GM21723 (cell line): ENCODE measurements at regions not wholly inside any gene's neighbourhood (a gene's known extent, or its start where the extent isn't known, plus 50 kb on each side); places are given as distances from the start of the nearest gene placed in this dataset.

Experiments
- ATAC-seq: cut with Tn5 transposase; IDR thresholded peaks from one replicate; pipeline ENCODE4 v1.9.1; 2021; ENCODE audit warnings: mild to moderate bottlenecking, moderate library complexity; ENCODE audit not compliant: unreplicated experiment

DNA sequence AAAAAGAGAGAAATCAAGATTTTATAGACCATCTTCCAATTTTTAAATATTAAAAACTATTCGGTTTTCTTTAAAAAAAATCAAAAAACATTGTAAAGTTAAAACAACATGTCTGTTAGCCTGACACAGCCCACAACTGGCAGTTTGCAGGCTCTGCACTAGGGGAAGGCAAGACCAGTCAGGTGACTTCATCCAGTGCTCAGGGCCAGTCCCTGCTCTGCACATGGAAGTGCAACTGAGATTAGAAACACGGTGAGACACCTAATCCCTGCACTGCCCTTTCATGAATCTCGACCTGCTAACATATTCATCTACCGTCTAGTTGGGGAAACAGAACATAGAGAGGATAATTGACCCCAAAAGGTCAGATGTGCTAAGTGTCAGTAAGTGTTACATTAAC, 135.2 kb downstream of the BARD1 start:
- ATAC-seq: peak; percentile 49

DNA sequence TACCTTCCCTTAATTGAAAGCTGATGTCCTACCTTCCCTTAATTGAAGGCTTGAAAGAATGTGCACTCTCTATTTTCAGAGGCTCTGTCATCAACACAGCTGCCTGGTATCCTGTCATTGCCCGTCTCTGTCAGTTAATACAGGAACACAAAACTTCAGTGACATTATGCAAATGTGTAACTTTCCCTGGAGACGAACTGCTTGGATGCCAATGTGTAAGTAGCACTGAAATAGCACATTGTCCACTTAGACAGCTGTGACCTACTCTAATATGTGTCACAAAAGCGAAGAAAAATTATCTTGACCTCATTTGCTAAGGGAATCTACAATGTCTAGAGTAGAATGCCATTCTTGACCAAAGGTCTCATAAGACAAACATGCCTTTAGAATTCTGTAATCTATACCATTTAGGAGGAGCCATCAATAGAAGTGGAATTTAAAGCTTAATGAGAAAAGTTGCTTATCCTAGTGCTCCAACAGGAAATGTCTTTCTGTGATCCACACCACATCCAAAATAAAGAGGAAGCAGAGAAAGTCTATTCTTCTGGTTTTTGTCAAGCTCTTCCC, 138.1 kb downstream of the BARD1 start:
- no peak for ATAC-seq

DNA sequence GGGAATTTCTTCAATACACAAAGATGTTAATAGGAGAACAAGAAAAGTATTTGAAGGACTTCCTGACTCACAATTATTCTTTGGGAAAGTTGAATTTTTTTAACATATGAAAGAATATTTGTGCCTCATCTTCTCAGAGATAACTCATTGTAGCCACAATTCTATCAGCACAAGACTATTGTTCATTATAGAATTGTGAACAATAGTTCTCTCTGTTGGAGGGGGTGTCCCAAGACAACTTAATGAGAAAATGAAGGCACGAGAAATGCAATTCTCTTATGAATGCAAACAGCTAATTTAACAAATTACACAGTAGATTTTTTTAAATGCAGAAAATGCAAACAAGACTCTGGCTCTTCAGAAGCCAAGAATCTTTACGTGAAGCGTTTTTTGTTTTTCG, 157.0 kb downstream of the BARD1 start:
- no peak for ATAC-seq

DNA sequence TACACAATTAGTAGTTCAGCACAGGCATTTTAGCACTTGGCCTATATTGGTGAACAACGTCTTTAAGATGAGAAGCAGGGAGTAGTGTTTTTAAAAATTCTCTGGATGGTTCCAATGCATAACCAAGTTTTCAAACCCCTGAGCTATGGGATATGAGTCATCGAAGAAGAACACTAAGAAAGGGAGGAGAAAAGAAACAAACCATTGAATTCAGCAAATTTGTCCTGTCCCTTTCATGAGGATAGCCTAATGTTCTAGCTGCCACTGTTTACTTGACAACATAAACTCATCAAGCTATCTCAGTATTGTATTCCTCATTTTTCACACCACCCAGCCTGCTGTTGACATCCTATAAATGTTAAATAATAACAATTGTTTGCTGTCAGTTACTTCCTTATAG, 158.0 kb downstream of the BARD1 start:
- no peak for ATAC-seq

DNA sequence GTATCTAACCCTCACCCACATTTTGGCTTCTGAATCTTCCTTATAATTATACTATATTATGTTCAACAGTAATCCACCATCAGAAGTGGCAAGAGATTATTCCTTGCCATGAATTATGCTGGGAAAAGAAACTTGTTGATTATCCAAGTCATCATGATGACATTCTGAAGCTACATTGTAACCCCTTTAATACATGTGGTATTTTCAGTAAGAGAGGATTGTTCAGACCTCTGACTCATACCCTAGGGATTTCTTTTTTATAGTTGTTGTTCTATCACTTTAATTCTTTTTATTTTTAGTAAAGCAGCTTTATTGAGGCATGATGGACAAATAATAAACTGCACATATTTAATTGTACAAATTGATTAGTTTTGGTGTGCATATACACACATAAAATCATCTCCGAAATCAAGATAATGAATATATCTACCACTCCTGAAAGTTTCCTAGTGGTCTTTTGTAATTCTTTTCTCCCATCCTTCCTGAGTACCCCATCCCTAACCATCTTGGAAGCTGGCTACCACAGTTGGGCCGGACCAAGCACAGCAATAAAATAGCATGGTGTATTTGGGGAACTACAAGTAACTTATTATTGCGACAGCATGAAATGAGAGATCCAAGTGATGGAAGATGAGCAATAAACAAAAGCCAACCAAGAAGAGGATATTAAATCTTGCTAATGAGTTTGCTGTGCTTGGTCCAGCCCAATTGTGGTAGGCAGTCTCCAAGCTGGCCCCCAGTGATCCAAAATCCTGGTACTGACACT, 159.9 kb downstream of the BARD1 start:
- ATAC-seq: no peak

DNA sequence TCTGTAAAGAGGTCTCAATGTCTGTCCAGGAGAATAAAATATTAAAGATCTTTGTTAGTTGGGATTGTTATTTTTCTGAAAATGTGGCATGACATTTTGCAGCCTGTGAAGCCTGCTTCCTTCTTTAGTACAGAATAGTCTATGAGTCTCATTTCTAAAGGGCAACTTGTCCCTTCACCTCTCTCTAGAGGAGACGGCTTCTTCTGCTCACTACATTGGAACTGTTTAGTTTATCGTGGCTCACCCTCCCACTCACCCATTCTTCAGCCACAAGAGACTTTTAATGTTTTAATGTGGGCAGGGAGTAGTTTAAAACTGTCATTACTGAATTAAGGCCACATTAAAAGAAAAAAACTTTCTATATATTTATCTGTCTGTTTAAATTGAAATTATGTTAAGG, 161.0 kb downstream of the BARD1 start:
- ATAC-seq: no peak

DNA sequence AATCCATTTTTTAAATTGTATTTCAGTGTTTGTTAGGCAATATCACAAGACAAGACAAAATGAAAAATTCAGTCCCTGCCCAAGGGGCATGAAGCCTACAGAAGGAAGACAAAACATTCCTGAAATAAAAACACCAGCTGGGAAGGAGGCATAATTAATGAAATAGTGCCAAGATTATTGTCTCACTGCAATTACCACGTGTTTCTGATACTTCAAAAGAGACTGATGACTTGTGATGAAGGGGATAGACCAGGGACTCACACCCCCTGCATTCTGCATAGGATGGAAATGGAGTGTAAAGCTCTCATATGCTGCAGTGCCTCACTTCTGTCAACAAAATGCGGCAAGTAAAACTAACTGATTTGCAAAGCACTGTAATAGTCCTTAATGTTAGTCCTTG, 178.1 kb downstream of the BARD1 start:
- ATAC-seq: no peak

DNA sequence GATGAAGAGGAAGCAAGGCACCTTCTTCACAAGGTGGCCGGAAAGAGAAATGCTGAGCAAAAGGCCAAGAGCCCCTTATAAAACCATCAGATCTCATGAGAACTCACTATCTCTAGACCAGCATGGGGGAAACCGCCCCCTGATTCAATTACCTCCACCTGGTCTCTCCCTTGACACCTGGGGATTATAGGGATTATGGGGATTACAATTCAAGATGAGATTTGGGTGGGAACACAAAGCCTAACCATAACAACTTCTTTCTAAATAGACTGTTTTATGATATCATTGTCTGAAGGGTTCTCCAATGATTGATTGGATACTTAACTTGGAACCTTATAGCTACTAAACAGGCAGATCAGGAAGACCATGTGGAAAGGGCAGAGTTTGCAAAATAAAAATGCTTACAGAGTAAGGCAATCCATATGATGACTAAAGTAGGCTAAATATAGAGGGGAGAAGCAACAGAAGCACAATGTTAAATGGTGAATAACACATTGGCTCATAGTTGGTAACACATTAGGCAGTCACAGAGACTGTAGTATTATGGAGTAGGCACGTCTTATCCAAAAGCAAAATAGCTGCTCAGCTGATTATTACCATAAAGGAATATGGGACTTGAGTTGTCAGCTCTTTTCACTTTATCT, 179.0 kb downstream of the BARD1 start:
- no peak for ATAC-seq

DNA sequence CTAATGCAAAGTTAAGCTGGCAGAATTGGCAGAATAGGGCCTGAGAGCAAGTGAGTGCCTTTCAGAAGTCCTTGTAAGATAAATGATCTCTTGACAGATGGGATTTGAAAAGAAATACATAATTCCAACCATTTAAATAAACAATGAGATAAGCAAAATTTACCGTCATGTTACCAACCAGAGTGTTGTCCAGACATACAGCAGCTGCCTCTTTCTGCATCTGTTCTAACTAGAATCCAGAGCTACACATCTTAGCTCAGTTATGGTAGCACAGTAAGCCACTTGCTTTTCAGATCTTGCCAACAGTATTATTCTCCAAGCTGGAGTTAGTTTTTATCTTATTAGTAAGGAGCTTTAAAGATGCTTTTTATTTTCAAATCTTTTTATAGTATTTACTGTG, 179.6 kb downstream of the BARD1 start:
- ATAC-seq: no peak
